Kidney epithelial cell (primary cell): ENCODE measurements at regions not wholly inside any gene's neighbourhood (a gene's known extent, or its start where the extent isn't known, plus 50 kb on each side); places are given as distances from the start of the nearest gene placed in this dataset.
"Not testable (repeated sequence)": the region's sequence is repeated elsewhere in the genome, so short reads cannot be mapped to it uniquely, and the experiment has no call there.

Experiments
- DNase-seq: peaks from one replicate; pipeline ENCODE4 v3.0.0-alpha.2; 2010; ENCODE audit warnings: low read depth
- H3K27me3 ChIP-seq: 2 replicates; pipeline ENCODE4 v1.6.0; 2011; ENCODE audit warnings: low read length; ENCODE audit not compliant: control insufficient read depth, insufficient read depth
- H3K36me3 ChIP-seq: 2 replicates; pipeline ENCODE4 v1.5.1; 2011; ENCODE audit warnings: low read length; ENCODE audit not compliant: control insufficient read depth, insufficient read depth
- H3K4me3 ChIP-seq: 2 replicates; pipeline ENCODE4 v1.5.1; 2011; ENCODE audit warnings: low read depth, mild to moderate bottlenecking, control low read depth, low read length

- not testable (repeated sequence) for H3K27me3 ChIP-seq, H3K4me3 ChIP-seq, H3K36me3 ChIP-seq, DNase-seq
Observed at GRCh38 chr3:195965217-195965616, 56.9 kb upstream of the TNK2 start.

- not testable (repeated sequence) for H3K4me3 ChIP-seq, DNase-seq, H3K27me3 ChIP-seq, H3K36me3 ChIP-seq
Observed at GRCh38 chr3:195964318-195965107, 56.2 kb upstream of the TNK2 start.

- not testable (repeated sequence) for H3K4me3 ChIP-seq, DNase-seq, H3K27me3 ChIP-seq, H3K36me3 ChIP-seq
Observed at GRCh38 chr3:195962222-195962621, 53.9 kb upstream of the TNK2 start.

GRCh38 chr3:195960971-195961775 lies 52.8 kb upstream of the TNK2 start:
- not testable (repeated sequence) for H3K27me3 ChIP-seq, H3K36me3 ChIP-seq, DNase-seq, H3K4me3 ChIP-seq

GRCh38 chr3:195960164-195960563 lies 51.8 kb upstream of the TNK2 start:
- not testable (repeated sequence) for DNase-seq, H3K36me3 ChIP-seq, H3K4me3 ChIP-seq, H3K27me3 ChIP-seq

GRCh38 chr3:195959367-195960157 lies 51.2 kb upstream of the TNK2 start:
- H3K27me3 ChIP-seq, DNase-seq, H3K4me3 ChIP-seq, H3K36me3 ChIP-seq: not testable (repeated sequence)

- not testable (repeated sequence) for DNase-seq, H3K36me3 ChIP-seq, H3K27me3 ChIP-seq, H3K4me3 ChIP-seq
Observed at GRCh38 chr3:195958736-195959135, 50.4 kb upstream of the TNK2 start.
